22Rv1 (cell line): ENCODE measurements at regions not wholly inside any gene's neighbourhood (a gene's known extent, or its start where the extent isn't known, plus 50 kb on each side); places are given as distances from the start of the nearest gene placed in this dataset.

Source experiments
- CTCF ChIP-seq: fragments of 450-650 bp; IDR thresholded peaks from 2 replicates; pipeline ENCODE4 v1.5.1; 2017; ENCODE audit warnings: mild to moderate bottlenecking
- ZFX ChIP-seq: fragments of 450-650 bp; IDR thresholded peaks from 2 replicates; pipeline ENCODE4 v1.6.1; 2017; ENCODE audit warnings: antibody characterized with exemption, borderline replicate concordance

- TF ChIP-seq CTCF (no peak), ZFX (no peak)
These were observed 256.2 kb upstream of the POU5F2 start for GRCh38 chr5:93997562-93997961.
